ENCODE measurements at regions not wholly inside any gene's neighbourhood (a gene's known extent, or its start where the extent isn't known, plus 50 kb on each side); places are given as distances from the start of the nearest gene placed in this dataset.
"Not testable (repeated sequence)": the region's sequence is repeated elsewhere in the genome, so short reads cannot be mapped to it uniquely, and the experiment has no call there.

GRCh38 chr3:67171841-67172240 lies 173.7 kb downstream of the KBTBD8 start:
- Mint-ChIP-seq H3K27ac (no peak overlapping the region), H3K4me3 (no peak overlapping the region), H3K9me3 (ENCODE audit: insufficient read depth) (no peaks in the 10 kb centered on the region), H3K4me1 (ENCODE audit: low read depth) (no peaks in the 10 kb centered on the region), H3K36me3 (ENCODE audit: low read depth) (no peaks in the 10 kb centered on the region), H3K27me3 (ENCODE audit: low read depth) (no peaks in the 10 kb centered on the region)
- DNase-seq (no peak), ATAC-seq (no peak)
- ChIA-PET POLR2A (no interaction called here), CTCF (no interaction called here)

GRCh38 chr3:67173130-67173529 lies 175.0 kb downstream of the KBTBD8 start:
- H3K27me3 Mint-ChIP-seq (ENCODE audit: low read depth); H3K36me3 Mint-ChIP-seq (ENCODE audit: low read depth); POLR2A ChIA-PET; H3K9me3 Mint-ChIP-seq (ENCODE audit: insufficient read depth); H3K4me3 Mint-ChIP-seq; CTCF ChIA-PET; DNase-seq; ATAC-seq; H3K27ac Mint-ChIP-seq; H3K4me1 Mint-ChIP-seq (ENCODE audit: low read depth): not testable (repeated sequence)

GRCh38 chr3:67176396-67176795 lies 178.3 kb downstream of the KBTBD8 start:
- Mint-ChIP-seq H3K9me3 (ENCODE audit: insufficient read depth) (no peaks in the 10 kb centered on the region), H3K27ac (no peak overlapping the region), H3K36me3 (ENCODE audit: low read depth) (no peaks in the 10 kb centered on the region), H3K4me1 (ENCODE audit: low read depth) (no peaks in the 10 kb centered on the region), H3K4me3 (no peak overlapping the region), H3K27me3 (ENCODE audit: low read depth) (no peaks in the 10 kb centered on the region)
- ChIA-PET POLR2A (no interaction called here), CTCF (no interaction called here)
- ATAC-seq, result no peak
- no peak for DNase-seq

GRCh38 chr3:67192466-67192865 lies 194.4 kb downstream of the KBTBD8 start:
- H3K4me1 Mint-ChIP-seq (ENCODE audit: low read depth), result no peaks in the 10 kb centered on the region
- ATAC-seq (no peak), DNase-seq (no peak)
- POLR2A ChIA-PET, result no interaction called here
- peaks cover 3% of the 10 kb centered on the region for H3K27me3 Mint-ChIP-seq (ENCODE audit: low read depth)
- no peaks in the 10 kb centered on the region for H3K36me3 Mint-ChIP-seq (ENCODE audit: low read depth)
- CTCF ChIA-PET, result no interaction called here
- no peak overlapping the region for H3K4me3 Mint-ChIP-seq
- peaks cover 4% of the 10 kb centered on the region for H3K9me3 Mint-ChIP-seq (ENCODE audit: insufficient read depth)
- H3K27ac Mint-ChIP-seq, result no peak overlapping the region

- no peak for ATAC-seq
- H3K36me3 Mint-ChIP-seq (ENCODE audit: low read depth), result no peaks in the 10 kb centered on the region
- no peaks in the 10 kb centered on the region for H3K9me3 Mint-ChIP-seq (ENCODE audit: insufficient read depth)
- H3K27ac Mint-ChIP-seq, result no peak overlapping the region
- DNase-seq, result no peak
- no peak overlapping the region for H3K4me3 Mint-ChIP-seq
- ChIA-PET POLR2A (no interaction called here), CTCF (no interaction called here)
- H3K27me3 Mint-ChIP-seq (ENCODE audit: low read depth), result peaks cover 3% of the 10 kb centered on the region
- H3K4me1 Mint-ChIP-seq (ENCODE audit: low read depth), result no peaks in the 10 kb centered on the region
Measured at GRCh38 chr3:67196677-67197076, 198.6 kb downstream of the KBTBD8 start.

- no peak for DNase-seq
- no peak overlapping the region for H3K27ac Mint-ChIP-seq
- POLR2A ChIA-PET, result no interaction called here
- H3K4me3 Mint-ChIP-seq, result no peak overlapping the region
- H3K4me1 Mint-ChIP-seq (ENCODE audit: low read depth), result no peaks in the 10 kb centered on the region
- no peaks in the 10 kb centered on the region for H3K27me3 Mint-ChIP-seq (ENCODE audit: low read depth)
- ATAC-seq, result no peak
- CTCF ChIA-PET, result no interaction called here
- H3K9me3 Mint-ChIP-seq (ENCODE audit: insufficient read depth), result no peaks in the 10 kb centered on the region
- H3K36me3 Mint-ChIP-seq (ENCODE audit: low read depth), result no peaks in the 10 kb centered on the region
Measured at GRCh38 chr3:67198374-67198773, 200.3 kb downstream of the KBTBD8 start.

- ATAC-seq (no peak), DNase-seq (no peak)
- no peaks in the 10 kb centered on the region for H3K36me3 Mint-ChIP-seq (ENCODE audit: low read depth)
- no peak overlapping the region for H3K27ac Mint-ChIP-seq
- ChIA-PET POLR2A (no interaction called here), CTCF (no interaction called here)
- no peaks in the 10 kb centered on the region for H3K27me3 Mint-ChIP-seq (ENCODE audit: low read depth)
- no peaks in the 10 kb centered on the region for H3K9me3 Mint-ChIP-seq (ENCODE audit: insufficient read depth)
- no peaks in the 10 kb centered on the region for H3K4me1 Mint-ChIP-seq (ENCODE audit: low read depth)
- no peak overlapping the region for H3K4me3 Mint-ChIP-seq
Measured at GRCh38 chr3:67200618-67201017, 202.5 kb downstream of the KBTBD8 start.

- CTCF ChIA-PET, result no interaction called here
- Mint-ChIP-seq H3K27me3 (ENCODE audit: low read depth) (no peaks in the 10 kb centered on the region), H3K36me3 (ENCODE audit: low read depth) (no peaks in the 10 kb centered on the region), H3K27ac (no peak overlapping the region), H3K9me3 (ENCODE audit: insufficient read depth) (no peaks in the 10 kb centered on the region), H3K4me3 (no peak overlapping the region), H3K4me1 (ENCODE audit: low read depth) (no peaks in the 10 kb centered on the region)
- no peak for DNase-seq
- no peak for ATAC-seq
- POLR2A ChIA-PET, result no interaction called here
Measured at GRCh38 chr3:67201026-67201425, 202.9 kb downstream of the KBTBD8 start.

- ATAC-seq, result no peak
- no peaks in the 10 kb centered on the region for H3K27me3 Mint-ChIP-seq (ENCODE audit: low read depth)
Measured at GRCh38 chr3:67202053-67202452, 203.9 kb downstream of the KBTBD8 start.

GRCh38 chr3:67204951-67205350 lies 206.8 kb downstream of the KBTBD8 start:
- H3K4me1 Mint-ChIP-seq (ENCODE audit: low read depth), result no peaks in the 10 kb centered on the region
- ATAC-seq (no peak), DNase-seq (no peak)
- no peaks in the 10 kb centered on the region for H3K27me3 Mint-ChIP-seq (ENCODE audit: low read depth)
- no peaks in the 10 kb centered on the region for H3K36me3 Mint-ChIP-seq (ENCODE audit: low read depth)
- CTCF ChIA-PET, result no interaction called here
- POLR2A ChIA-PET, result no interaction called here
- no peak overlapping the region for H3K4me3 Mint-ChIP-seq
- H3K9me3 Mint-ChIP-seq (ENCODE audit: insufficient read depth), result no peaks in the 10 kb centered on the region
- H3K27ac Mint-ChIP-seq, result no peak overlapping the region

More at GRCh38 chr3:67202053-67202452, 203.9 kb downstream of the KBTBD8 start:
- Mint-ChIP-seq H3K27ac (no peak overlapping the region), H3K36me3 (ENCODE audit: low read depth) (no peaks in the 10 kb centered on the region), H3K4me1 (ENCODE audit: low read depth) (no peaks in the 10 kb centered on the region), H3K4me3 (no peak overlapping the region), H3K9me3 (ENCODE audit: insufficient read depth) (no peaks in the 10 kb centered on the region)
- ChIA-PET CTCF (no interaction called here), POLR2A (no interaction called here)
- DNase-seq, result no peak

- DNase-seq (no peak), ATAC-seq (no peak)
- Mint-ChIP-seq H3K36me3 (ENCODE audit: low read depth) (no peaks in the 10 kb centered on the region), H3K27ac (no peak overlapping the region), H3K4me1 (ENCODE audit: low read depth) (no peaks in the 10 kb centered on the region), H3K9me3 (ENCODE audit: insufficient read depth) (no peaks in the 10 kb centered on the region), H3K27me3 (ENCODE audit: low read depth) (no peaks in the 10 kb centered on the region), H3K4me3 (no peak overlapping the region)
- CTCF ChIA-PET, result no interaction called here
- POLR2A ChIA-PET, result no interaction called here
Measured at GRCh38 chr3:67215690-67216089, 217.6 kb downstream of the KBTBD8 start.

GRCh38 chr3:67227030-67227429 lies 228.9 kb downstream of the KBTBD8 start:
- Mint-ChIP-seq H3K4me1 (ENCODE audit: low read depth) (no peaks in the 10 kb centered on the region), H3K4me3 (no peak overlapping the region), H3K9me3 (ENCODE audit: insufficient read depth) (no peaks in the 10 kb centered on the region), H3K27me3 (ENCODE audit: low read depth) (no peaks in the 10 kb centered on the region), H3K36me3 (ENCODE audit: low read depth) (no peaks in the 10 kb centered on the region), H3K27ac (no peak overlapping the region)
- no peak for DNase-seq
- ATAC-seq, result no peak
- ChIA-PET POLR2A (no interaction called here), CTCF (no interaction called here)

- POLR2A ChIA-PET, result no interaction called here
- no peaks in the 10 kb centered on the region for H3K4me1 Mint-ChIP-seq (ENCODE audit: low read depth)
- DNase-seq, result no peak
- CTCF ChIA-PET, result no interaction called here
- no peak overlapping the region for H3K27ac Mint-ChIP-seq
- H3K27me3 Mint-ChIP-seq (ENCODE audit: low read depth), result no peaks in the 10 kb centered on the region
- H3K4me3 Mint-ChIP-seq, result no peak overlapping the region
- ATAC-seq, result no peak
- no peaks in the 10 kb centered on the region for H3K36me3 Mint-ChIP-seq (ENCODE audit: low read depth)
- no peaks in the 10 kb centered on the region for H3K9me3 Mint-ChIP-seq (ENCODE audit: insufficient read depth)
Measured at GRCh38 chr3:67228136-67228535, 230.0 kb downstream of the KBTBD8 start.
